GM12864 (cell line): ENCODE measurements at regions not wholly inside any gene's neighbourhood (a gene's known extent, or its start where the extent isn't known, plus 50 kb on each side); places are given as distances from the start of the nearest gene placed in this dataset.
"Not testable (repeated sequence)": the region's sequence is repeated elsewhere in the genome, so short reads cannot be mapped to it uniquely, and the experiment has no call there.

Source experiments
- DNase-seq: peaks from one replicate; pipeline ENCODE4 v3.0.0-alpha.2; 2011; ENCODE audit warnings: low read depth
- H3K4me3 ChIP-seq: 2 replicates; pipeline ENCODE4 v1.5.1; 2011; ENCODE audit warnings: mild to moderate bottlenecking, low read depth, low read length, control low read depth
- TF ChIP-seq, protein P1 (sequence below): IDR thresholded peaks from 2 replicates; pipeline ENCODE4 v1.5.1; 2011; ENCODE audit warnings: low read depth, mild to moderate bottlenecking, moderate library complexity, low read length, control low read depth, inconsistent platforms; ENCODE audit errors: missing control alignments

DNA sequence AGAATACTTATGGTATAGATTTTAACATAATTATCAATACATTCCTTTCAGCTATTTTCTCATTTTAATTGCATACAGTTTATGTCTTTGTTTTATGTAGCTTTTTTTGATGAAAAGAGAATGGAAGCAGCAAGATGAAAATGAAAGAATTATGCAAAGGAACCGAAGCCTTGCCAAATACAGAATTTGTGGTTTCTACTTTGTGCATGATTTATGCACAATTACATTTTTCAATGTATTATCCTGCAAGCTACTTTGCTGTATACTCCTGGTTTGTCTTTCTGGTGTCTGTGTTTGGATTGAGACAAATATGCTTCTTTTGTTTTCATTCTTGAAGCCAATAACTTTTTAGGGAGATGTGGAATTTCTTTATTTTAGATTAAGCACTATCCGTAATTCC is 1642.6 kb upstream of the CELF4 start:
- DNase-seq, result no peak
- H3K4me3 ChIP-seq, result no peak overlapping the region
- TF ChIP-seq, protein P1, sequence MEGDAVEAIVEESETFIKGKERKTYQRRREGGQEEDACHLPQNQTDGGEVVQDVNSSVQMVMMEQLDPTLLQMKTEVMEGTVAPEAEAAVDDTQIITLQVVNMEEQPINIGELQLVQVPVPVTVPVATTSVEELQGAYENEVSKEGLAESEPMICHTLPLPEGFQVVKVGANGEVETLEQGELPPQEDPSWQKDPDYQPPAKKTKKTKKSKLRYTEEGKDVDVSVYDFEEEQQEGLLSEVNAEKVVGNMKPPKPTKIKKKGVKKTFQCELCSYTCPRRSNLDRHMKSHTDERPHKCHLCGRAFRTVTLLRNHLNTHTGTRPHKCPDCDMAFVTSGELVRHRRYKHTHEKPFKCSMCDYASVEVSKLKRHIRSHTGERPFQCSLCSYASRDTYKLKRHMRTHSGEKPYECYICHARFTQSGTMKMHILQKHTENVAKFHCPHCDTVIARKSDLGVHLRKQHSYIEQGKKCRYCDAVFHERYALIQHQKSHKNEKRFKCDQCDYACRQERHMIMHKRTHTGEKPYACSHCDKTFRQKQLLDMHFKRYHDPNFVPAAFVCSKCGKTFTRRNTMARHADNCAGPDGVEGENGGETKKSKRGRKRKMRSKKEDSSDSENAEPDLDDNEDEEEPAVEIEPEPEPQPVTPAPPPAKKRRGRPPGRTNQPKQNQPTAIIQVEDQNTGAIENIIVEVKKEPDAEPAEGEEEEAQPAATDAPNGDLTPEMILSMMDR, result no peak

DNA sequence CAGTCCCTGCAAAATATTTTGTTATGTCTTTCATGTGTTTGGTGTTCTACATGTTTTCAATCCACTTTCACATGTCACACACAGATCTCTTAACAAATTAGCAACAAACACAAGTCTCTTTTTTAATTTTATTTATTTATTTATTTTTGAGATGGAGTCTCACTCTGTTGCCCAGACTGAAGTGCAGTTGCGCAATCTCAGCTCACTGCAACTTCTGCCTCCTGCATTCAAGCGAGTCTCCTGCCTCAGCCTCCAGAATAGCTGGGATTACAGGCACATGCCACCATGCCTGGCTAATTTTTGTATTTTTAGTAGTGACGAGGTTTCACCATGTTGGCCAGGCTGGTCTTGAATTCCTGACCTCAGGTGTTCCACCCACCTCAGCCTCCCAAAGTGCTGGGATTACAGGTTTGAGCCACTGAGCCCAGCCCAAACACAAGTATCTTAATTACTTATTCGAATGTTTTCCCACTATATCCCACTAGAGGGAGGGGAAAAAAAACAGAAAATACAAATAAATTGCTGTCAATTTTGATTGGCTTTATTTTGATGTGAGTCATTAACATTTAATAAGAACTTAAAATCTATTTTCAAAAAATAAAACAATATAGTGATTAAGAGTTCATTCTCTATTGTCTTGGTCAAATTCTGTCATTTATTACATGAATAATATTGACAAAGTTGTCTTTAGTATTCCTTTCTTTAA is 1641.0 kb upstream of the CELF4 start:
- DNase-seq, result not testable (repeated sequence)

DNA sequence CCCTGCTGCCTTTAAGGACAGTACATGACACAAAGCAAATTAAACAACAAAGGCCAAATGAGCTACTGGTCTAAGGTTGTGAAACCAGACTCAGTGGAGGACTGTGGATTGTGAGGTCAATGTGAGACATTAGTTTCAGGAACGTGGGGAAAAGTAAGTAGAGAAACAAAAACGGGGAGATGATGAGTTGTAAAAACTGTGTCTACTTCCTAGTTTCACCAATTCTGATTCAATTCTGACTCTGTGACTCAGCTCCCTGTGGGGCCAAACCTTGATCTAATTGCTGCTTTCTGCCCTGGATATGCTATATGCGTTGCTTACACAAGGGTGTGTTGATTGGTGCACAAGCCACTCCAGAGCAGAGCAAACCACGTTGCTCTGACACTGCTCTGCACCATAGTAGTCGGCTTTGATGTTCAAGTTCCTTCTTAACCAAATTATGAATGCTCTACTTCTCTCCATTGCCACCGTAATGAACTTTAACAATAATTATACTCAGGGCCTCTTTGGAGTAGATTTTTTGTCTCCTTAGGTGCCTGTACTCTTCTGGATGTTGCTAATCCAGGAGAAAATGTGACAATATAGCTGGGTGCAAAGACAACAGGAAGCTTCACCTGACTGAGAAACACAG is 1640.1 kb upstream of the CELF4 start:
- TF ChIP-seq, protein P1, result no peak
- DNase-seq, result no peak
- no peak overlapping the region for H3K4me3 ChIP-seq

More for the DNA sequence above, 1641.0 kb upstream of the CELF4 start:
- H3K4me3 ChIP-seq, result not testable (repeated sequence)

GRCh38 chr18:39200153-39200552 is 1634.6 kb upstream of the CELF4 start:
- TF ChIP-seq, protein P1, result no peak
- H3K4me3 ChIP-seq, result no peak overlapping the region
- no peak for DNase-seq

DNA sequence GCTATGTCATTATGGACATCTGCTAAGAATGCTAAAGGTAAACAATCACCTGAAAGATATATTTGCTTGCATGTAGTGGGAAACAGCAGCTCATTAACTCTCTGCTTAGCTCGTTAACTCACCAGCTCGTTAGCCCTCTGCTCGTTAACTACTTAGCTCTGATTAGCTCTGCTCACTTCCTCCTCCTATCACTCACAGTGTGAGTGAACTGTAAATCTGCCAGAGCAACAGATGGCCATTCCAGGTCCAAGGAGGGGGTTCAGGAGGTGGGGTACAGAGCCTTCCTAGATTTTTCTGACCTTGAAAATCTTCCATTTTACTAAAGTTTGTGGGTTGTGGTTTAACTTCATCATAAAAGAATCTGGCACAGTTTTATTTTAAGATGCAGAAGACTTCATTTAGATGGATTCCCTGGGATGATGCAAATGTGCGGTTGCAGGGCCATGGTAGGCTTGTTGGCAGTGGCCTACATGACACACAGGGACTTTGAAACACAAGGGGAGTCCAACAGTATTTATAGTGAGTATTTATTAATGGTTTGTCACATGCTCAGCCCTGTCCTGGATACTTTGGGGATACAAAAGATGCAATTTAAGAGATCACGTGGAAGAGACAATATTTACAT is 1633.7 kb upstream of the CELF4 start:
- DNase-seq, result no peak
- H3K4me3 ChIP-seq, result no peak overlapping the region
- TF ChIP-seq, protein P1, result no peak

DNA sequence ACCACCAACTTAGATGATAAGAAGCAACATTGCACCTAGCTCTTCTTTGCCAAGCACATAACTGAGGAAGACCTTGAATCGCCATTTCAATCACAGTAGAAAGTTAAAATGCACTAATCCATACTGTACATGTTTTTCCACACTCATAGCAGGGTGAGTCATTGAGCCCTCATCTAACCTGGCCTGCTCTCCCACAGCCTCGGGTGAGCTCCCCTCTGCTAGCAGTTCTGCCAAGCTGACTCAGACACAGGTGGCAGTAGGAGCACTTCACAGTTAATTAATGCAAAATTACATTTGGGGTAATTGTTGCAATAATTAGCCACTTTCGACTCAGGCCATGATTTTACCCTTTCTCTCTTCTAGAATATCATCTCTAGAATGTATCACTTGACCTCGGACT is 1632.8 kb upstream of the CELF4 start:
- no peak overlapping the region for H3K4me3 ChIP-seq
- TF ChIP-seq, protein P1, result no peak
- no peak for DNase-seq

DNA sequence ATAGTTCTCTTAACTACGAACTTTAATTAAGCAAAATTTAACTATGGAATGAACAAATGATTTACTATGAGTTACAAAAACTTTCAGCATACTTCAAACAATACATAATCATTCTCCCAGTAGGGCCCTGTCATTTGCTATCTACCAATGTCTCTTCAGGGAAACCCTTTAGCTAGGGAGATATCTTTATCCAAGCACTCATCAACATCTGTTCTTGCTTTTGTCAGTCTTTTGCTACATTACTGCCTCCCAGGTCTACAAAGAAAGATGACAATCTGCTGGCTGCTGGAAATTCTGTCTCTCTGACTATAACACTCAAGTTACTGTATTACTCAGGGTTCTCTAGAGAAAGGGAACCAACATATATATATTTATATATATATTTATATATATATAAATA is 1626.3 kb upstream of the CELF4 start:
- no peak overlapping the region for H3K4me3 ChIP-seq
- no peak for DNase-seq
- TF ChIP-seq, protein P1, result no peak
